ENCODE measurements at regions not wholly inside any gene's neighbourhood (a gene's known extent, or its start where the extent isn't known, plus 50 kb on each side); places are given as distances from the start of the nearest gene placed in this dataset.
"Not testable (repeated sequence)": the region's sequence is repeated elsewhere in the genome, so short reads cannot be mapped to it uniquely, and the experiment has no call there.

- no peak for DNase-seq (ENCODE audit: low read depth, low spot score)
These were observed 289.1 kb downstream of the MBD2 start for GRCh38 chr18:53935399-53935798.

- no peak for DNase-seq (ENCODE audit: low read depth, low spot score)
These were observed 304.0 kb downstream of the MBD2 start for GRCh38 chr18:53920312-53921075.

- no peak for DNase-seq (ENCODE audit: low read depth, low spot score)
These were observed 306.4 kb downstream of the MBD2 start for GRCh38 chr18:53918091-53918490.

- DNase-seq (ENCODE audit: low read depth, low spot score), result no peak
These were observed 313.3 kb downstream of the MBD2 start for GRCh38 chr18:53911200-53911599.

- no peak for DNase-seq (ENCODE audit: low read depth, low spot score)
These were observed 314.8 kb downstream of the MBD2 start for GRCh38 chr18:53909668-53910067.

GRCh38 chr18:53907921-53908320, 316.5 kb downstream of the MBD2 start:
- no peak for DNase-seq (ENCODE audit: low read depth, low spot score)

- no peak for DNase-seq (ENCODE audit: low read depth, low spot score)
These were observed 317.8 kb downstream of the MBD2 start for GRCh38 chr18:53906681-53907080.

- no peak for DNase-seq (ENCODE audit: low read depth, low spot score)
These were observed 329.6 kb downstream of the MBD2 start for GRCh38 chr18:53894675-53895442.

GRCh38 chr18:53887447-53887846, 337.0 kb downstream of the MBD2 start:
- DNase-seq (ENCODE audit: low read depth, low spot score), result no peak

GRCh38 chr18:53886058-53886457, 338.4 kb downstream of the MBD2 start:
- DNase-seq (ENCODE audit: low read depth, low spot score), result no peak

- DNase-seq (ENCODE audit: low read depth, low spot score), result no peak
These were observed 340.7 kb downstream of the MBD2 start for GRCh38 chr18:53883771-53884170.

- no peak for DNase-seq (ENCODE audit: low read depth, low spot score)
These were observed 350.4 kb downstream of the MBD2 start for GRCh38 chr18:53874103-53874502.

GRCh38 chr18:53864770-53865169, 359.7 kb downstream of the MBD2 start:
- DNase-seq (ENCODE audit: low read depth, low spot score), result no peak

- no peak for DNase-seq (ENCODE audit: low read depth, low spot score)
These were observed 361.5 kb downstream of the MBD2 start for GRCh38 chr18:53862921-53863320.

GRCh38 chr18:53861185-53861584, 363.3 kb downstream of the MBD2 start:
- no peak for DNase-seq (ENCODE audit: low read depth, low spot score)

- DNase-seq (ENCODE audit: low read depth, low spot score), result no peak
These were observed 364.7 kb downstream of the MBD2 start for GRCh38 chr18:53859764-53860163.

GRCh38 chr18:53850902-53851301, 373.6 kb downstream of the MBD2 start:
- DNase-seq (ENCODE audit: low read depth, low spot score), result no peak

GRCh38 chr18:53843763-53844162, 380.7 kb downstream of the MBD2 start:
- DNase-seq (ENCODE audit: low read depth, low spot score), result no peak

- no peak for DNase-seq (ENCODE audit: low read depth, low spot score)
These were observed 381.2 kb downstream of the MBD2 start for GRCh38 chr18:53843113-53843760.

- DNase-seq (ENCODE audit: low read depth, low spot score), result no peak
These were observed 385.7 kb downstream of the MBD2 start for GRCh38 chr18:53838746-53839145.

GRCh38 chr18:53821141-53821540, 403.3 kb downstream of the MBD2 start:
- not testable (repeated sequence) for DNase-seq (ENCODE audit: low read depth, low spot score)

GRCh38 chr18:53819671-53820070, 404.8 kb downstream of the MBD2 start:
- no peak for DNase-seq (ENCODE audit: low read depth, low spot score)

All from pulmonary artery endothelial cell (primary cell).